ENCODE measurements at regions not wholly inside any gene's neighbourhood (a gene's known extent, or its start where the extent isn't known, plus 50 kb on each side); places are given as distances from the start of the nearest gene placed in this dataset.

GRCh38 chr4:144318797-144319196 is 178.3 kb upstream of the GYPA start:
- TF ChIP-seq MAZ (IDR thresholded peaks at IDR 0.05; ENCODE audit: borderline replicate concordance, low read depth, low read length) = no peak
- no peak for TF ChIP-seq RFX5 (IDR thresholded peaks at IDR 0.05; ENCODE audit: low read depth, low read length)
- TF ChIP-seq RCOR1 (IDR thresholded peaks at IDR 0.05; ENCODE audit: insufficient replicate concordance, low read length) = no peak
- TF ChIP-seq CEBPB (IDR thresholded peaks at IDR 0.05; ENCODE audit: low read depth, low read length) = no peak
- no peak for TF ChIP-seq MAFK (IDR thresholded peaks at IDR 0.05; ENCODE audit: low read depth, low read length)
- no peak for TF ChIP-seq MXI1 (IDR thresholded peaks at IDR 0.05; ENCODE audit: borderline replicate concordance, low read depth, low read length)
- TF ChIP-seq RAD21 (IDR thresholded peaks at IDR 0.05; ENCODE audit: low read length) = no peak
- no peak for TF ChIP-seq USF2 (IDR thresholded peaks at IDR 0.05; ENCODE audit: low read depth, low read length)
- TF ChIP-seq CHD1 (IDR thresholded peaks at IDR 0.05; ENCODE audit: low read depth, low read length) = no peak
- TF ChIP-seq CTCF (conservative IDR thresholded peaks at IDR 0.05; ENCODE audit: low read depth, low read length) = no peak
- ATAC-seq (ENCODE audit: low read depth) (no peak), DNase-seq (no peak)
- Histone ChIP-seq H2BK5ac (ENCODE audit: low read depth, low read length, poor library complexity, severe bottlenecking) (no peak overlapping the region), H3K27ac (ENCODE audit: insufficient read depth, low read length) (no peak overlapping the region), H3K27me3 (ENCODE audit: control insufficient read depth, insufficient read depth, low read length) (no peaks in the 10 kb centered on the region), H3K18ac (ENCODE audit: low read depth, low read length) (no peak overlapping the region), H3K36me3 (ENCODE audit: control insufficient read depth, insufficient read depth, low read length) (no peaks in the 10 kb centered on the region), H4K91ac (ENCODE audit: insufficient read depth, low read depth, low read length) (no peak overlapping the region), H4K20me1 (ENCODE audit: insufficient read depth, low read length) (no peaks in the 10 kb centered on the region), H4K5ac (ENCODE audit: low read depth, low read length) (no peak overlapping the region), H3K4me2 (ENCODE audit: low read depth, low read length) (no peak overlapping the region), H2BK20ac (ENCODE audit: low read depth, low read length) (no peak overlapping the region), H2AK5ac (ENCODE audit: low read depth, low read length) (no peak overlapping the region), H3K56ac (ENCODE audit: extremely low read depth, insufficient read depth, low read length) (no peak overlapping the region), H3K9ac (ENCODE audit: low read depth, low read length) (no peak overlapping the region), H3K4ac (ENCODE audit: low read depth, low read length) (no peak overlapping the region), H3K9me3 (ENCODE audit: control insufficient read depth, insufficient read depth, low read length) (peaks cover 2% of the 10 kb centered on the region; the same call in 1 of the 2 replicates), H3K14ac (replicated peaks; ENCODE audit: low read depth, low read length) (no peak overlapping the region), H3K4me3 (ENCODE audit: insufficient read depth, low read depth, low read length) (no peak overlapping the region), H2AFZ (replicated peaks; ENCODE audit: low read length, poor library complexity) (no peak overlapping the region), H2BK120ac (ENCODE audit: low read depth, low read length) (no peak overlapping the region), H3K23ac (ENCODE audit: low read depth, low read length) (no peak overlapping the region), H3K4me1 (ENCODE audit: control insufficient read depth, insufficient read depth, low read length) (no peaks in the 10 kb centered on the region), H3K79me1 (ENCODE audit: low read depth in 1 of 2, low read length in 2 of 2) (no peaks in the 10 kb centered on the region), H3K9me1 (ENCODE audit: insufficient read depth, low read length) (no peaks in the 10 kb centered on the region), H4K8ac (ENCODE audit: low read depth in 2 of 2, low read length in 2 of 2) (no peak overlapping the region), H2AK9ac (replicated peaks; ENCODE audit: low read depth, low read length, poor library complexity) (no peak overlapping the region), H2BK15ac (ENCODE audit: low read depth, low read length) (no peak overlapping the region)
- dilution Hi-C loops (cut with HindIII; ENCODE audit: low sequenced_read_pairs, unreplicated experiment) = no loop called here
- WGBS, 2 experiments (ENCODE audit: extremely low coverage in 2 of 2, insufficient read length in 1 of 2) = no CpG with 5 or more reads among the region's 3 CpGs
- in situ Hi-C loops (cut with MboI; ENCODE audit: low sequenced_read_pairs) = no loop called here
- ChIA-PET CTCF (no interaction called here), POLR2A (ENCODE audit: unreplicated experiment) (no interaction called here)
- BruUV-seq (replicated peaks) = no TSS peak
- intact Hi-C loops (cut with micrococcal nuclease) = no loop called here
